Stimulated activated CD4-positive, alpha-beta T cell treated with anti-CD3 and anti-CD28 coated beads, TNF-alpha, amount 100 ng/mL, for 4 hours (primary cell): ENCODE measurements at regions not wholly inside any gene's neighbourhood (a gene's known extent, or its start where the extent isn't known, plus 50 kb on each side); places are given as distances from the start of the nearest gene placed in this dataset.
A peak's percentile ranks its signal among the peaks of the same experiment; 100 is the strongest.
"Not testable (repeated sequence)": the region's sequence is repeated elsewhere in the genome, so short reads cannot be mapped to it uniquely, and the experiment has no call there.

Experiments
- DNase-seq, 3 experiments: peaks; one replicate each; pipeline ENCODE4 v3.0.0-alpha.2; 2020; ENCODE audit warnings: low read depth in 3 of 3

- DNase-seq: no peak
Observed at GRCh38 chr2:198307093-198307492, 502.7 kb downstream of the PLCL1 start.

GRCh38 chr2:198304859-198305258, 500.5 kb downstream of the PLCL1 start:
- DNase-seq: no peak

GRCh38 chr2:198297350-198297749, 493.0 kb downstream of the PLCL1 start:
- no peak for DNase-seq

- peak; percentile 10 to 29 (median 25) for DNase-seq
Observed at GRCh38 chr2:198296665-198297308, 492.4 kb downstream of the PLCL1 start.

GRCh38 chr2:198293281-198293680, 488.9 kb downstream of the PLCL1 start:
- no peak for DNase-seq

- DNase-seq: no peak
Observed at GRCh38 chr2:198289811-198290210, 485.4 kb downstream of the PLCL1 start.

- DNase-seq: no peak
Observed at GRCh38 chr2:198287706-198288105, 483.3 kb downstream of the PLCL1 start.

GRCh38 chr2:198285216-198285615, 480.8 kb downstream of the PLCL1 start:
- no peak for DNase-seq

GRCh38 chr2:198283146-198283545, 478.8 kb downstream of the PLCL1 start:
- DNase-seq: no peak

GRCh38 chr2:198282061-198282460, 477.7 kb downstream of the PLCL1 start:
- no peak for DNase-seq

GRCh38 chr2:198280145-198280544, 475.8 kb downstream of the PLCL1 start:
- no peak for DNase-seq

- no peak for DNase-seq
Observed at GRCh38 chr2:198279026-198279425, 474.6 kb downstream of the PLCL1 start.

- no peak for DNase-seq
Observed at GRCh38 chr2:198277181-198277580, 472.8 kb downstream of the PLCL1 start.

- no peak for DNase-seq
Observed at GRCh38 chr2:198273660-198274059, 469.3 kb downstream of the PLCL1 start.

GRCh38 chr2:198270157-198270556, 465.8 kb downstream of the PLCL1 start:
- not testable (repeated sequence) for DNase-seq

GRCh38 chr2:198268519-198268918, 464.1 kb downstream of the PLCL1 start:
- DNase-seq: no peak

- DNase-seq: no peak
Observed at GRCh38 chr2:198259496-198259895, 455.1 kb downstream of the PLCL1 start.

GRCh38 chr2:198254536-198255090, 450.2 kb downstream of the PLCL1 start:
- DNase-seq: no peak

- no peak for DNase-seq
Observed at GRCh38 chr2:198253995-198254394, 449.6 kb downstream of the PLCL1 start.

GRCh38 chr2:198252472-198252871, 448.1 kb downstream of the PLCL1 start:
- no peak for DNase-seq

- no peak for DNase-seq
Observed at GRCh38 chr2:198242093-198242492, 437.7 kb downstream of the PLCL1 start.

- no peak for DNase-seq
Observed at GRCh38 chr2:198238429-198238828, 434.0 kb downstream of the PLCL1 start.

GRCh38 chr2:198236338-198236737, 431.9 kb downstream of the PLCL1 start:
- DNase-seq: no peak

GRCh38 chr2:198232281-198232680, 427.9 kb downstream of the PLCL1 start:
- no peak for DNase-seq
